Activated naive CD4-positive, alpha-beta T cell treated with anti-CD3 and anti-CD28 coated beads, Interleukin-2, amount 50 U/mL, for 24 hours (primary cell): ENCODE measurements at regions not wholly inside any gene's neighbourhood (a gene's known extent, or its start where the extent isn't known, plus 50 kb on each side); places are given as distances from the start of the nearest gene placed in this dataset.
"Not testable (repeated sequence)": the region's sequence is repeated elsewhere in the genome, so short reads cannot be mapped to it uniquely, and the experiment has no call there.

Experiments
- H3K27ac Mint-ChIP-seq: one replicate; pipeline ENCODE4 v1.8.0; 2021; ENCODE audit warnings: mild to moderate bottlenecking, mixed read lengths
- H3K27me3 Mint-ChIP-seq: one replicate; pipeline ENCODE4 v1.8.0; 2021; ENCODE audit warnings: mixed read lengths
- H3K36me3 Mint-ChIP-seq: one replicate; pipeline ENCODE4 v1.8.0; 2021; ENCODE audit warnings: mixed read lengths
- H3K4me1 Mint-ChIP-seq: one replicate; pipeline ENCODE4 v1.8.0; 2021; ENCODE audit warnings: mixed read lengths
- H3K4me3 Mint-ChIP-seq: one replicate; pipeline ENCODE4 v1.8.0; 2021; ENCODE audit warnings: mild to moderate bottlenecking, mixed read lengths
- H3K9me3 Mint-ChIP-seq: one replicate; pipeline ENCODE4 v1.8.0; 2021; ENCODE audit warnings: mixed read lengths

DNA sequence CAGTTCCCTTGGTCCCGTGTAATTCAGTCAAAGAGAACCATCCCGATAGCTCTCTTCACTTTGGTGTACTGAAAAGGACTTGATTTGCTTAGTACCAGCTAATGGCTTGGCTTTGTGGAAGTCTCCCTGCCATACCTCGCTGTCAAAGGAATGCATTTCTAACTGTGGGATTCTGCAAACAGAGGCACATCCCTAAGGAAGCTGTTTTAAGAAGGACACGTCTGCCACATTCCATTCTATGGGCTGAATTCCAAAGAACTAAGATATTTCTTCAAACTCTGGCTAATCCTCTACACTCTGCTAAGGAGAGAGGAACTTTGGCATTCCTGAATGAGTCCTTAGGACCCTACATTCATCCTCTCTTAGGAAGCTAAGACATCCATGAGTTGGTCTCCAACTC lies 327.9 kb downstream of the SFMBT2 start:
- H3K36me3 Mint-ChIP-seq = no peaks in the 10 kb centered on the region

DNA sequence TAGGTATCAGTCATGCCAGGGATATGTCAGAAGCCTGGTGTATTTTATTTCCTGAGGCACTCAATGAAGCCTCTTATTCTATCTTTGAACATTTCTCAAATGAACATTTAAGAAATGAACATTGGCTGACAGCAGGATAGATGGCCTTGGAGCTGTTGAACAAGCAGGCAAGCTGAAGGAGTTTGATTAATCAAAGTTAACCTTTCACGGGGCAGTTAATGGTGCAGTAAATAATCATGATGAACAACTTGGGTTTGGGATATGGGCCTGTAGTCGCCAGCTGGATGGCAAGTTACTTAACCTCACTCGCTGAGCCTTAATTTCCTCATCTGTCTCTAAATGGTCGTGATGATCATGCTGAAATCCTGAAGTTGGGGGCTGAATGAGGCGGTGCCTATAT lies 333.0 kb downstream of the SFMBT2 start:
- Mint-ChIP-seq H3K4me3 (no peak overlapping the region), H3K27me3 (peaks cover 4% of the 10 kb centered on the region), H3K27ac (no peak overlapping the region), H3K9me3 (no peaks in the 10 kb centered on the region), H3K36me3 (no peaks in the 10 kb centered on the region), H3K4me1 (no peaks in the 10 kb centered on the region)

More for the DNA sequence above, 327.9 kb downstream of the SFMBT2 start:
- Mint-ChIP-seq H3K9me3 (no peaks in the 10 kb centered on the region), H3K27me3 (peaks cover 6% of the 10 kb centered on the region), H3K4me1 (no peaks in the 10 kb centered on the region), H3K27ac (no peak overlapping the region), H3K4me3 (no peak overlapping the region)

DNA sequence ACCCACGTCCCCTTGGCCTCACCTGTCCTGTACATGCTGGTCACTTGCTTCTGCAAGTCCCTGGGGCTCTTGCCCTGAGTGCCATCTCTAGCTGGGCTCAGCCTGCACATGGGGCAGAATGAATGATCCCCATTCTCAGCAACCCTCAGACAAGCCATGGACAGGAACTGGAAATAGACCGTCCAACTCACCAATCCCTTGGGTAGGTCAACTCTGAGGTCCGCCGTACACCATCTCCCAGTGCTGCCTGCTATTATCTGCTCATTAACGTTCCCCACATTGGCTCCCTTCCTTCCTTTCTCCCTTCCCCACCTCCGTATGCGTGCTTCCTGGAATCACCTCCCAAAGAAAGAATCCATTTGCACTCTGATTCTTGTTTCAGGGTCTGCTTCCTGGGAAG lies 335.0 kb downstream of the SFMBT2 start:
- peaks cover 2% of the 10 kb centered on the region for H3K27me3 Mint-ChIP-seq
- no peak overlapping the region for H3K4me3 Mint-ChIP-seq
- no peaks in the 10 kb centered on the region for H3K36me3 Mint-ChIP-seq
- H3K27ac Mint-ChIP-seq = no peak overlapping the region
- H3K4me1 Mint-ChIP-seq = no peaks in the 10 kb centered on the region
- no peaks in the 10 kb centered on the region for H3K9me3 Mint-ChIP-seq

DNA sequence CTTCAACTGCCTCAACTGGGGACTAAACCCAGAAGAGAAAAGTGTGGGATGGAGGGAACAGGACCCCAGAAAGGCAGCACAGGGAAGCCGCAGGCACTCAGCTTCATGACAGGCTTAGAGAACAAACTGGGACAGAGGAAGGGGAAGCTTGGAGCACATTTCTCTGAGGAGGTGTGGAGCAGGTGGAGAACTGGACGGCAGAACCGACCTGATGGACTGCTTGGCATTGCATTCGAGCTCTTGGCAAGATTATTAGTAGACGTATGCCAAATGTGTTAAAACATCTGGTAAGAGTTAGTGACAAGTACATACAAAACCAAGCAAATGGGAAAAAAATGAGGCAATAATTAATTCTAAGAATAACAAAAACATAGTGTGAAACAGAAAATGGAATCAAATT lies 335.7 kb downstream of the SFMBT2 start:
- H3K9me3 Mint-ChIP-seq = no peaks in the 10 kb centered on the region
- H3K27me3 Mint-ChIP-seq = peaks cover 2% of the 10 kb centered on the region
- H3K27ac Mint-ChIP-seq = peak overlapping the region; percentile 26
- no peaks in the 10 kb centered on the region for H3K4me1 Mint-ChIP-seq
- no peaks in the 10 kb centered on the region for H3K36me3 Mint-ChIP-seq
- no peak overlapping the region for H3K4me3 Mint-ChIP-seq

DNA sequence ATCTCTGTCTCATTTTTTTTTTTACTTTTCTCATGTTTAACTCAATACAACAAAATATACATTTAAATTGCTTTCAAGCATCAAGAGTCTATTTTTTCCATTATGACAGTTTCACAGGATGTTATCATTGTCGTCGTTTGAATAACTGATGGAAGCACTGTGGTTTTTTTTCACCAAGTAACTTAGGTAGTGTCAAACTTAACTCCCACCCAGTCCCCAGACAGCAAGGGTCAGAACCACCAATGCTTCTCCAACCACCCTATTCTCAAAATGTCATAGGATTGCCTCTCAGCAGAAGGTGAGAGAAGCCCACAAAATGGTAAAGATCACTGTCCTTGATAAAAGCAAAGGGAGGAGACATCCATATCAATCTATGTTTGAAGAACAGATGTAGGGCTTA lies 339.4 kb downstream of the SFMBT2 start:
- H3K27me3 Mint-ChIP-seq = peaks cover 2% of the 10 kb centered on the region
- no peaks in the 10 kb centered on the region for H3K9me3 Mint-ChIP-seq
- no peaks in the 10 kb centered on the region for H3K36me3 Mint-ChIP-seq
- no peak overlapping the region for H3K27ac Mint-ChIP-seq
- H3K4me1 Mint-ChIP-seq = no peaks in the 10 kb centered on the region
- no peak overlapping the region for H3K4me3 Mint-ChIP-seq

DNA sequence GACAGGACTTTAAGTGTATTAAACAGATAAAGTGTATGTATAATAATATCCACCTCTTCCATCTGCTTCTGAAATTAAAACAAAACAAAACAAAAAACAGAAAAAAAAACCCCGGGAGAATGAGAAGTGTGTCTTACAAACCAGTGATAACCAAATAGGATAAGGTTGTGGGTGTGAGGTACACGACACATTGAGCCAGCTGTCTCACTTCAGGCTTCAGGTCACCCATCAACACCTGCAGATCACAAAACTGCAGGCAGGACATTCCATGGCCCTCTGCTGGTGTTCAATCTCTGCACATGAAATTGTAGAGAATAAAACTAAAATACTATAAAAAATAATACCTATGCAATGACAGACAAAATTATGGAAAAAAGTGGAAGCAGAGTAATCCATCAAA lies 339.9 kb downstream of the SFMBT2 start:
- Mint-ChIP-seq H3K36me3 (no peaks in the 10 kb centered on the region), H3K4me3 (no peak overlapping the region), H3K27ac (no peak overlapping the region), H3K9me3 (no peaks in the 10 kb centered on the region), H3K4me1 (no peaks in the 10 kb centered on the region), H3K27me3 (peaks cover 2% of the 10 kb centered on the region)

DNA sequence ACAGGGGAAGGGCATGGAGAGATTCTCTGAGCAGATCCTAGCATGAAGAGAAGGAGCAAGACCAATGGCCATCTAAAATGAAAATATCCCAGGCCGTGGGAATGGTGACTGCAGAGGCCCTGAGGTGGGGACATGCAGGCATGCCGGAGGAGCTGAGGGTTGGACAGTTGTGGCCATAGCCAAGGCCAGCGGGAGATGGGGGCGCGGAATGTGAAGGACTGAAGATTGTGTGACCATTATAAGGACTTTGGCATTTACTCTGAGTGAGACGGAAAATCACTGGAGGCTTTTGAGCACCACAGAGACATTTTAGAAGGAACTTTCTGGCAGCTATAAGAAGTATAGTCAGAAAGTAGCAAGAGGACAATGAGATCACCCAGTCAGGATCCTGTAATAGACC lies 341.1 kb downstream of the SFMBT2 start:
- H3K9me3 Mint-ChIP-seq = no peaks in the 10 kb centered on the region
- H3K36me3 Mint-ChIP-seq = no peaks in the 10 kb centered on the region
- H3K27ac Mint-ChIP-seq = no peak overlapping the region
- no peak overlapping the region for H3K4me3 Mint-ChIP-seq
- H3K27me3 Mint-ChIP-seq = peaks cover 2% of the 10 kb centered on the region
- no peaks in the 10 kb centered on the region for H3K4me1 Mint-ChIP-seq

DNA sequence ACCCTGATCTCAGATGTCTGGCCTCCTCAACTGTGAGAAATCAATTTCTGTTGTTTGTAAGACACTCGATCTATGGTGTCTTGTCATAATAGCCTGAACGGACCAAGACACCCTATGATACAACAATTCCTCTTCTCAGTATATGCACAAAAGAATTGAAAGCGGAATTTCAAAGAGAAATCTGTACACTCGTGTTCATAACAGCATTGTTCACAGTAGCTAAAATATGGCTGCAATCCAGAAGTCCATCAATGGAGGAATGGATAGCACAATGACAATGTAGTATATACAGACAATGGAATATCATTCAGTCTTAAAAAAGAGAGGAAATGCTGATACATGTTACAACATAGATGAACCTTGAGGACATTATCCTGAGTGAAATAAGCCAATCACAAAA lies 354.6 kb downstream of the SFMBT2 start:
- peaks cover 2% of the 10 kb centered on the region for H3K36me3 Mint-ChIP-seq
- no peaks in the 10 kb centered on the region for H3K27me3 Mint-ChIP-seq
- no peaks in the 10 kb centered on the region for H3K9me3 Mint-ChIP-seq
- no peaks in the 10 kb centered on the region for H3K4me1 Mint-ChIP-seq
- no peak overlapping the region for H3K27ac Mint-ChIP-seq
- H3K4me3 Mint-ChIP-seq = no peak overlapping the region

DNA sequence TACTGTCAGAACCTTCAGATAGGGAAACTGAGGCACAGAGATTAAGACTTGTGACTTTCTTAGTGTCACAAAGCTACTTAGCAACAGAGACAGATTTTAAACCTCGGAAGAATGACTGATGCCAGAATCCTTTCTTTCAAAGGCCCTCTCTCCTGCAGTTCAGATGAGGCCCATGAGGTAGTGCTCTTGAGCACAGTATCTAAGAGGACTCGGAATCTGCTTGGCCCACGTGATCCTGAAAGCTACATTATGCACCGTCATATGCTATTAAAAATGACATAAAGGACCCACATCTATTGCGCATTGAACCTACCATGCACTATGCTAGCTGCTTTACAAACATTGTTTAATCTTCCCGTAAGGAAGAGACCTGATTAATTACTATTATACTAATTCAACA lies 355.9 kb downstream of the SFMBT2 start:
- Mint-ChIP-seq H3K27me3 (no peaks in the 10 kb centered on the region), H3K4me1 (no peaks in the 10 kb centered on the region), H3K4me3 (no peak overlapping the region), H3K36me3 (peaks cover 4% of the 10 kb centered on the region), H3K27ac (no peak overlapping the region), H3K9me3 (peaks cover 5% of the 10 kb centered on the region)

DNA sequence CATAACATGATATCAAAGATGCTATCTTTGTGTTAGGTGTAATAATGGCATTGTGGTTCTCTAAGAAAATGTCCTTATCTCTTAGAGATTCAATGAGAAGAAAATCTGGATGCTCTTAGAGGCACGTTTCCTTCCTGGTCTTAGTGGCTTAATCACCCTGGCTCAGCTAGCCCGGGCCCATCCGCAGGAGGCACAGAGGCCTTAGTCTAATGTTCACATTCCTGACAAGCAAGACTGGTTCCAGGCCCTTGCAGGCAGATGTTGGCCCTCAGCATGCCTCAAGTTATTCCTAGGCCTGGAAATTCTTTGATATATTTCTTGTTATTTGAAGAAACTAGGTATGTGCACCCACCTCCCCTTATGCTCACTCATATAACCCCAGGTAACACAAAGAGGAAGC lies 357.6 kb downstream of the SFMBT2 start:
- H3K36me3 Mint-ChIP-seq = peaks cover 4% of the 10 kb centered on the region
- no peaks in the 10 kb centered on the region for H3K4me1 Mint-ChIP-seq
- no peak overlapping the region for H3K4me3 Mint-ChIP-seq
- H3K9me3 Mint-ChIP-seq = peaks cover 5% of the 10 kb centered on the region
- no peak overlapping the region for H3K27ac Mint-ChIP-seq
- H3K27me3 Mint-ChIP-seq = no peaks in the 10 kb centered on the region

DNA sequence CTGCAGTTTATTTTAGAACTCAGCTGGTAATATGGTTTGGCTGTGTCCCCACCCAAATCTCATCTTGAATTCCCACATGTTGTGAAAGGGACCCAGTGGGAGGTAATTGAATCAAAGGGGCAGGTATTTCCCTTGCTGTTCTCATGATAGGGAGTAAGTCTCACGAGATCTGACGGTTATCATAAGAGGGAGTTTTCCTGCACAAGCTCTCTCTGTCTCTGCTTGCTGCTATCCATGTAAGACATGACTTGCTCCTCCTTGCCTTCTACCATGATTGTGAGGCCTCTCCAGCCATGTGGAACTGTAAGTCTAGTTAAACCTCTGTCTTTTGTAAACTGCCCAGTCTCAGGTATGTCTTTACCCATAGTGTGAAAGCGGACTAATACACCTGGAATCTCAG lies 360.8 kb downstream of the SFMBT2 start:
- not testable (repeated sequence) for H3K27ac Mint-ChIP-seq, H3K27me3 Mint-ChIP-seq, H3K36me3 Mint-ChIP-seq, H3K9me3 Mint-ChIP-seq, H3K4me1 Mint-ChIP-seq, H3K4me3 Mint-ChIP-seq

DNA sequence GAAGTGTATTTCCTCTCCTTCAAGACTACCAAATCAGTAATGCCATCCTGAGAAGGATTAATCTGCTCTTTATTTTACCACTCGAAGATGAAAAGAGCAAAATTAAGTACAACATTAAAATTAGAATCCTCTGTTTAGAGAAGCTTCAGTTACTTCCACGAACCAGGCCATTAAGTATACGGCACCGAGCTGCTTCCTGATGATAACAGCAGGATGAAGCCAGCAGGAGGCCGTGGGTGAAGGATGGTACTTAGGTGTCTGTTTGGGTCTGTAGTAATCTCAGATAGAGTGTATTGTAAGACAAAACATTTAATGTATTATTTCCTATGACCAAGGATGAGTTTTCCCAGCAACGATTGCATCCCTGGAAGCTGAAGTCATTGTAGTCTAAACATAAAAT lies 362.8 kb downstream of the SFMBT2 start:
- H3K9me3 Mint-ChIP-seq = peaks cover 10% of the 10 kb centered on the region
- no peak overlapping the region for H3K27ac Mint-ChIP-seq
- peaks cover 8% of the 10 kb centered on the region for H3K4me1 Mint-ChIP-seq
- no peak overlapping the region for H3K4me3 Mint-ChIP-seq
- peaks cover 2% of the 10 kb centered on the region for H3K36me3 Mint-ChIP-seq
- H3K27me3 Mint-ChIP-seq = no peaks in the 10 kb centered on the region

DNA sequence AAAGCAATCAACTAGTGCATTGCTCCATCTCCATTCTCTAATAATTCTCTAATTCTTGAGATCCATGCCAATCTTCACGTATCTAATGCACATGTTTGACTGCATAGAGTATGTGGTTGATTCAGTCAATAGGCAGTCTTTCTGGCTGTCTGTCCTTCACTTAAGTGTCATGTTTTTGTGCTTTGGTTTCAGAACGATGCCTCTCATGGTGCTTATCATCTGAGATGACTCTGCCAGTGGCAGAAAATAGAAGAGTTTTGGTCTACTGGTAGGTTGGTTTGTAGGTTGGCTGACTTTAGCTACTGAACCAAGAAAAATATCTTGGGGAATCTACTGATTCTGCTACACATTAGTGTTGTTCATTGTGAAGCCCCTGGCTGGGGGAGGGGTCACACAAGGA lies 364.2 kb downstream of the SFMBT2 start:
- H3K9me3 Mint-ChIP-seq = peaks cover 10% of the 10 kb centered on the region
- peaks cover 2% of the 10 kb centered on the region for H3K36me3 Mint-ChIP-seq
- peaks cover 8% of the 10 kb centered on the region for H3K4me1 Mint-ChIP-seq
- H3K27me3 Mint-ChIP-seq = no peaks in the 10 kb centered on the region
- no peak overlapping the region for H3K27ac Mint-ChIP-seq
- H3K4me3 Mint-ChIP-seq = no peak overlapping the region

DNA sequence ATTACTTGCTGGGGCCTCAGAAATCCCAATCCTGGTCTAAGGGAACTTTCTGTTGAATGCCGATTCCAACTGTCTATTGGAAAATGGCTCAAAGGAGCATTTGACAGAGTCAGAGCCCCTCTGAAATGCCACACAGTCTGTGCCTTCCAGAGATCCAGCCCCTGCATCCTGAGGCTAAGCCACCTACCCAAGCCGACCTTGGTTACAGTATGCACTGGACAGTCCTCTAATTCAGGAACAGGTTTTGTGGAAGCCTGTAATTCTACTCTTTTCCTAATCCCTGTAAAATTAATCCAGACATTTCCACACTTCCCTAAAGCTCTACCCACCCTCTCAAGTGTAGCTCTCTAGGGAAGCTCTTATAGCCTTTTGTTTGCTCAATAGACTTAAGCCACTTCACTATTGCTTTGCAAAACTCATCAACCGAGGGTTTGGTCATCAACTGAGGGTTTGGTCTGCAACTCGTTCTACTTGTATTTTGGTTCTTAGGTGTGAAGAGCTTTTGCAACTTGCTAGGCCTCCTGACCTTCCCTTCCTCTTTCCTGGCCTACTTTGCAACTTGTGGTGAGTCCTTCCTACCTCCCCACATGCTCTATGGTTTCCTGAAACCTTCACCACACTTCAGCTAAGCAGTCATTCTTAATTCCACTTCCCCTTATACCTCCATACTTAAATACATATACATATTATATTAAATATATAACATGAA lies 364.8 kb downstream of the SFMBT2 start:
- Mint-ChIP-seq H3K36me3 (peaks cover 2% of the 10 kb centered on the region), H3K27ac (no peak overlapping the region), H3K4me1 (peaks cover 8% of the 10 kb centered on the region), H3K9me3 (peaks cover 10% of the 10 kb centered on the region), H3K27me3 (no peaks in the 10 kb centered on the region), H3K4me3 (no peak overlapping the region)

DNA sequence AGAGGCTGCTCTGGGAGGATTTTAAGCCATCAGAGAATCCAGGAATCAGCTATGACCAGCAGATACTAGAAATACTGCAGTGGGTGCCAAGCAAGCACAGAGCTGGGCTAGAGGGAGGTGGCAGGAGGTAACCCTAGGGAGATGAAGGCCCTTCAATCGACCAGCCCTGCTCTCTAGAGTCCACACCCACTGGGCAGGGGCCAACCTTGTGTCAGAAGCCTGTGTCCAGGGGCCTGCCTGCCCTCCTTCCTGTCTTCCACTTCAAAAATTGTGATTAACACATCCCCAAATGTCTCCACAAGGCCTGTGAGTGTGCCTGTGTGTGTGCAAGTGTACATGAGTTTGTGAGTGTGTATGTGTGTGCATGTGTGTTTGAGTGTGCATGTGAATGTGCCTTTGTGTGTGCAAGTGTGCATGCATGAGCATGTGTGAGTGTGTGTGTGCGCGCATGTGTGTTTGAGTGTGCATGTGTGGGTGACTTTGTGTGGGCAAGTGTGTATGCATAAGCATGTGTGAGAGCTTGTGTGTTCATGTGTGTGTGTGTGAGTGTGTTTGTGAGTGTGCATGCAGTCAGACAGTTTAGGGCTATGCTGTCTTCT lies 367.7 kb downstream of the SFMBT2 start:
- Mint-ChIP-seq H3K27me3 (no peaks in the 10 kb centered on the region), H3K36me3 (no peaks in the 10 kb centered on the region), H3K9me3 (peaks cover 5% of the 10 kb centered on the region), H3K4me1 (peaks cover 14% of the 10 kb centered on the region), H3K27ac (no peak overlapping the region), H3K4me3 (no peak overlapping the region)

DNA sequence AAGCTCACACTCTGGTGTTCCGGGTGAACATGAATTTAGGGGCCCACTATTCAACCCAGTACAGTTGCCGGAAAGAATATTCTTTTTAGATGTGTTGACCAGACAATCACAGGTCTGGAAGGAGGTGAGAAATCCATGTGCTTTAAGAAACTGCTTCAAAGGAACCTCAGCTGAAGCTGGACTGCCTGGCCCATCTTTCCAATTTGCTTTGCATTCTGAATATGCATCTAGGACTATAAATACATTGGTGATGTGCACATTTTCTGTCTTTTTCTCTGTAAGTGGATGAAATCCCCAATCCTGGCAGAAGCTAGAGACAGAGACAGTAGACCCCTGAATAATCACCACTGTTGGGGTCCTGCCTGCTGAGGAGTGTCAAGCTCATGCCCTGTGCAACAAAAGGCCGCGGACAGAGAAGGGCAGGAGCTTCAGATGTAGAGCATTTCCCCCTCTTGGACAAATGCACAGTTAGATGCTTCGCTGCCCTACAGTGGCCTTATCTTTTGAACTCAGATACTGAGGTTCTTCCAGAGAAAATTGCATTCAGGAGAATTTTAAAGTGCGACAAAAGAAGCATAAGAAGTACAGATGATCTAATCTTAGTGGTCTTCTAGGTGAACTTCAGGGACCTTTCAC lies 368.3 kb downstream of the SFMBT2 start:
- Mint-ChIP-seq H3K36me3 (no peaks in the 10 kb centered on the region), H3K27ac (no peak overlapping the region), H3K9me3 (peaks cover 3% of the 10 kb centered on the region), H3K27me3 (no peaks in the 10 kb centered on the region), H3K4me3 (no peak overlapping the region), H3K4me1 (peaks cover 17% of the 10 kb centered on the region)
